OCI-M1 (cell line): ENCODE measurements at regions not wholly inside any gene's neighbourhood (a gene's known extent, or its start where the extent isn't known, plus 50 kb on each side); places are given as distances from the start of the nearest gene placed in this dataset.
"Not testable (repeated sequence)": the region's sequence is repeated elsewhere in the genome, so short reads cannot be mapped to it uniquely, and the experiment has no call there.

Experiments used
- DNase-seq: peaks from one replicate; lab custom pipeline; 2025; lab: John Stamatoyannopoulos, UW

DNA sequence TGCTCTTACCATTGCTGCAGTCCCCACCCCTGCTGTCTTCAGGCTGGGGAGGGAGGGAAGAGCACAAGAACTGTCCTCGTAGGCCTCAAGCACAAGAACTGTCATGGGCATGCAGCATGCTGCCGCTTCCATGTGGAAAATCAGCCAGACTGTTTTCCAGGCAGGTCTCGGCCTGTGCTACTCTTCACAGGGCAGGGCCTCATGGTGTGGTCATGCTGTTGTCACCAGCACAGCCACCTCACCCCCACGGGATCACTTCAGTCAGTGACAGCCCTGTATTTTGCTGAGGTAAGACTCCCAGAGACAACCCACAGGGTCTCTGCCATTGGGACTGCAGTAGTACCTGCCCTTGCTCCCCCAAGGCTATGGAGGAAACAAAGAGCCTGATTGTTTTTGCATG lies 205.3 kb downstream of the NAP1L3 start:
- no peak for DNase-seq

DNA sequence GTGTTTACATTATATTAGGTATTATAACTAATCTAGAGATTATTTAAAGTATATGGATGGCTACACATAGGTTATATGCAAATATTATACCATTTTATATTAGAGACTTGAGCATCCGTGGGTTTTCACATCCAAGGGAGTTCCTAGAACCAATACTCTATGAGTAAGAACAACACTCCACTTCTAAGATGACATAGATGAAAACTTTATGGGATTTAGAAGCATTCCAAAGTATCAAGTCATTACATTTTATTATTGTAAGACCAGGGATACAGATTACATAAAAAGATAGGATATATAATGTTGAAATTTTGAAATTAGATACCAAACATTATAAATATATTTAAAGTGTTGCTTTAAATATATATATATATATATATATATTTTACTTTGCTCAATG lies 207.0 kb downstream of the NAP1L3 start:
- no peak for DNase-seq

DNA sequence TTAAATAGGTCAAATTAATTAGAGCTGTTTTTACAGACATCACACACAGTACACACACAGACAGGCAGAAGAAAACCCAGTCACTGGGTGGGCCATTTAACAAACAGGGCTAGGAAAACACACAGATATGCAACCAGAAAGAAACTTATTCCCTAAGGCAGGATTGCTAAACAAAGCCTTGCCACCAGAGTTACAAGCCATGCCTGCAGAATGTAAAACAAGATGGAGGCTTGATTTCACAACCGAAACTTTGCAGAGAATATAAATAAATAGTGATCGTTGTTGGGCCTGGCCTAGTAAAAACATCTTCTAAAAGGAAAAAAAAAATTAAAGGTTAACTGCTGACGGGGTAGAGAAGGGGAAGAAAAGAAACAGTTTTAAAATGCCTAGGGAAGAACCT lies 212.3 kb downstream of the NAP1L3 start:
- DNase-seq: no peak

DNA sequence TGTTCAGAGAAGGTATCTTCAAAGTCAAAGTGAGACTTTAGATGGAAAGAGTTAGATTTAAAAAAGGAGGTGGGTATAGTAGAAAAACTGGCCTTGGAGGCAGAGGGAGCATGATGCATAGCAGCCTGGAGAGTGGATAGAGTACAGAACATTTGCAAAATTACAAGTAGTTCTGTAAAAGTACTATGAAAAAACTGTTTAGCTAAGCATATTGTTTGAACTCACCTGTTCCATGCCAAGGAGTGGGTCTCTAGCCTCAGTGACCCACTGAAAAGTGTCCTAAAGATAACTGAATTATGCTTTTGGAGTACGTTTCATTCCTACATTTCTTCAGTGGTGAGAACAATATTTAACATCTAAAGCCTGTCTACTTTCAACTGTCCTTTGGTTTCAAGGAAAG lies 218.9 kb downstream of the NAP1L3 start:
- DNase-seq: no peak

DNA sequence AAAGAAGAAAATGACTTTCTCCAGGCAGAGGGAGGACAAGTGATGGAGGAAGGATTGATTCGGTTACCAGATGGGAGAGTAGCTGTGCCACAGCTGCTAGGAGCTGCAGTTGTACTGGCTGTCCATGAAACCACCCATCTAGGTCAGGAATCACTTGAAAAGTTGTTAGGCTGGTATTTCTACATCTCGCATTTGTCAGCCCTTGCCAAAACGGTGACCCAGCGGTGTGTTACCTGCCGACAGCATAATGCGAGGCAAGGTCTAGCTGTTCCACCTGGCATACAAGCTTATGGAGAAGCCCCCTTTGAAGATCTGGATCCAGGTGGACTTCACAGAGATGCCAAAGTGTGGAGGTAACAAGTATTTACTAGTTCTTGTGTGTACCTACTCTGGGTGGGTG lies 238.7 kb downstream of the NAP1L3 start:
- DNase-seq: not testable (repeated sequence)

DNA sequence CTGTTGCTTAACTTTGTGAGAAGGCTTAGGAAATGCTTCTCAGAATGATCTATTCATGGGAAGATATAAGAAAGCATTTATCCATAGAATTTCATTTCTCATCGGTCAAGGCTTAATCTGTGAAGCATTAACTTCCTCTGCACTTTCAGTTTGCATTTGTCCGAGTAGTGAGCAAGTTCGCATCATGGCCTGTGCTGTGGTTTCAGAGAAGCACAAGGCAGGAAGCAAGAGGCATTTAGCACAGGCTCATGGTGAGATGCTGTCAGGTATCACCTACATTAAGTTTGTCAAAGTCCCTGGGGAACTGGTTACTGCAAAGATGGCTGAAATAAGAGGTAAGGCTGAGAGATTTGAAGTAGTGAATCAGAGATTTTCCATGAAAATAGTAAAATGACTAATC lies 244.9 kb downstream of the NAP1L3 start:
- DNase-seq: no peak

DNA sequence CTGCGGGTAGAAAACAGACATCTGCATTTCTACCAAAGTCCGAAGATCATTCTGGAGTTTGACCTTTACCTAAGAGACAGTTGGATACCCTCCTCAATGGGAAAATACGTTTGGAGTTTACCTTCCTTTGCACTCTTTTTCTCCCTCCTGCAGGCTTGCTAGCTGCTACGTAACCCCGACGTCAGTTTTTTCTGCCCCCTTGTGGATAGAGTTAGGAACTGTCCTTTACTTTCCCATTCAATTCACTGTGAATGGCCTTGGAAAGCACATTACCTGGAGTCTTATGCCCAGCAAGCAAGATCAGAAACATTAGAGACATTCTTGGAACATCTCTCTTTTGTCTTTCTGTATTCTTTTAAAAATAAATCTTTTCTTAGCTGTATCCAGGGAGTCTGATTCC lies 250.7 kb downstream of the NAP1L3 start:
- peak; percentile 58 for DNase-seq

DNA sequence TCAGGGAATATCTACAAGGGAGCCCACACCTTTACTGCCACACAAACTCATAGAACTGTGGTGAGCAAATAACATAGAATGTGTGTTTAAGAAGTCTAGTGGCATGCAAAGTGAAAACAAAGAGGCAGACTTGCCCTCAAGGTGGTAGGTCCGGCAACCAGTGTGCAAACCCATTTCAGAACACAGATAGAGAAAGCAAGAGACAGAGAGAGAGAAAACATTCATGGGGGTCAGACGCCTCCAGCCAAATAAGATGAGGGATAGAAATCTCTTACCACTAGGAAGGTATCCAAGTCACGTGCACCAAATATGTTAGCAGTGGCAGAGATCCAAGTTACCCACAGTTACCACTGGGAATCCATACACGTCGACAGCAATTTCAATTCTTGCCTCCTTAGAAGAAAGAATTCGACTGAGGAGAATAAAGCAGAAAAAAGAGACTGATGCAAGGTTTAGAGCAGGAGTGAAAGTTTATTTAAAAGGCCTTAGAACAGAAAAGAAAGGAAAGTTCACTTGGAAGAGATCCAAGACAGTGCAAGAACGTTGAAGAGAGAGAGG lies 252.8 kb downstream of the NAP1L3 start:
- DNase-seq: peak; percentile 0

DNA sequence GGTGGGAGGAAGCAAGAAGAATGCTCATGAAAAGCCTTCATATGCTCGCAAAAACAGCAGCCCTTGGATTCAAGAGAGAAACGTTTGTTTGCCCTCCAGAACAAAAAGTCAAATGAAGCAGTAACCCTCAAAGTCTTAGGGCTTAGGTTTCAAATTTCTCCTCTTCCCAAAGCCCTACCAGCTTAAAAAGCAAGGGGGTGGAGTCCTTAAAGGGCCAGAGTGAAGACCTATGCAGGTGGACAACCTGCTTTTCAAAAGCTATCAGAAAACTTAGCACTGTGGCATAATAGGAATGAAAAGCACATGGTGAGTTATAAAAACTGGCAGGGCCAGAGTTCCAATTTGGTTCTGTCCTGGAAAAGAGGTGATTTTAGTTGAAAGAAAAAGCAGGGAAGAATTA lies 253.3 kb downstream of the NAP1L3 start:
- DNase-seq: no peak

DNA sequence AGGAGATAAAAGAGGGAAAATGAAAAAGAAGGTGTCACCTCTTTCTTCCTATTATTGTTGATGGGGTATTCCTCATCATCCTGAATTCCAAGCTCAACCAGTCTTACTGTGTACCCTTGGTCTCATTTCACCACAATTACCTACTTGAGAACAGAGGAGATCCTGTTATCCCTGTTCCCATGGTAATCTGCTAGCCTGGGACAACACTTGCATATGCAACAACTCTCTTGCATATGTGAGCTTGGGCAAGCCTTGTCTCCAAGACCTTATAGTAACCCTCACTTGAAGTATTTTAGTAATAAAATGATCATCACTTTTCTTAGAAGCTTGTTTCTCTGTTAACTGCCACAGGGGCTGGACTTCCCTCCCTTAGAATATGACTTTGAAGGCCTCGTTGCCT lies 253.7 kb downstream of the NAP1L3 start:
- DNase-seq: no peak

DNA sequence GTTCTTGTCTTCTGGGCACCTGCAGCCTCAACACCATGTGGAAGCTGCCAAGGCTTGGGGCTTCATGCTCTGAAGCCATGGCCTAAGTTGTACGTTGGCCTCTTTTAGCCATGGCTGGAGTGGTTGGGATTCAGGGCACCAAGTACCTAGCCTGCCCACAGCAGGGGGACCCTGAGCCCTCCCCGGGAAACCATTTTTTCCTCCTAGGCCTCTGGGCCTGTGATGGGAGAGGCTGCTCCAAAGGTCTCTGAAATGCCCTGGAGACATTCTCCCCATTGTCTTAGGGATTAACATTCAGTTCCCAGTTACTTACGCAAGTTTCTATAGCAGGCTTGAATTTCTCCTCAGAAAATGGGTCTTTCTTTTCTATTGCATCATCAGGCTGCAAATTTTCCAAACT lies 269.3 kb downstream of the NAP1L3 start:
- no peak for DNase-seq

DNA sequence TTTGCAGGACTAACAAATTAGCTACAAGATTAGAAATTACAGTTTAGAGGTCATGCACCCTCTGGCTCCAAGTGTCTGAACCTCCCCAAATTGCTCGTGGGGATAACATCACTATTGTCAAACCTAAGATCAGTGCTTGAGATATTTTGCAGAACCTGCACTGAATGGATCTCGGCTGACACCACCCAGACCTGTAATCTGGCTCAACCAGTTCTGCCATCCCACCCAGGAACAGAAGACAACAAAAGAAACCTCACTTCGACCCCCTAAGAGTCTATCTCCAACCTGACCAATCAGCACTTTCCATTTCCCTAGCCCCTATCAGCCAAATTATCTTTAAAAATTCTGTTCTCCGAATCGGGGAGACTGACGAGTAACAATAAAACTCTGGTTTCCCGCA lies 318.7 kb downstream of the NAP1L3 start:
- no peak for DNase-seq

DNA sequence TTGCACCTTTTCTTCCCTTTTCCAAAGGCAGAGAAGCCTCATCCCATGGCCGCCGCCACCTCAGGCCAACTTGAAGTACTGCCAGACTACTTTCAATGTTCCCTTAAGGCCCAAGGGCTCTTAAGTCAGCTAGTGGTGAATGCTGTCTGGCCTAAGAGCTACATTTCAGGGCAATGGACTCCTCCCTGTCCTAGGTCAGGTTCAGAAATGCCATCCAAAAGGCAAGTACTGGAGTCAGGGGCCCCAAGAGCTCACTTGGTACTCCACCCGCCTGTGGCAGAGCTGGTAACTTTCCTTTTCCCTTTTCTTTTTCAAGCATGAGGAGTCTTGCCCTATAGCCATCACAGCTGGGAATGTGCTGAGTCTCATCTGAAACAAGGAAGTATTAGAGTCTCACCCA lies 327.1 kb downstream of the NAP1L3 start:
- no peak for DNase-seq

DNA sequence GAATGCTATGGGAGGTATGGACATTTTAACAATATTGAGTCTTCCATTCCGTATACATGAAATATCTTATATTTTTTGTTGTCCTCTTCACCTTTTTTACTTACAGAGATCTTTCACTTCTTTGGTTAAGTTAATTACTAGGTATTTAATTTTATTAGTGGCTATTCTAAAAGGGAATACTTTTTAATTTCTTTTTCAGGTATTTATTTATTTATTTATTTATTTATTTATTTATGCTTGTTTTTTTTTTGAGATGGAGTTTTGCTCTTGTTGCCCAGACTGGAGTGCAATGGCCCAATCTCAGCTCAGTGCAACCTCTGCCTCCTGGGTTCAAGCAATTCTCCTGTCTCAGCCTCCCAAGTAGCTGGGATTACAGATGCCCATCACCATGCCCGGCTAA lies 329.1 kb downstream of the NAP1L3 start:
- DNase-seq: not testable (repeated sequence)

DNA sequence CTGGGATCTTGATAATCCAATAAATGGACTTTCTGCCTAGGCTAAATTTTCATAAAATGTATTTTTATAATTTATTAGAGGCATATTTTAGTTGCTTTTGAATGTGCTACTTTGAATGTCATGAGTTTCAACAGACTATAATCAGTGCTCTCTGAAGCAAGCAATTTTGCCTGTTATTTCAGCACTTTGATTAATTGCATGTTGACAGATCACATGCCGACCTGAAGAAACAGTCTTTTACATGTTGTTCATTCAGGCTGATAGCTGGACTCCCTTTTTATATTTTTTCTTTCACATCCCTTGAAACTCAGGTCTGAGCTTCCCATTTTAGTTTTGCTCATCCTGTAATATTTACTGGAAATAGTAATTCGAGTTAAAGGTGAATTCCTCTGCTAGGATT lies 341.0 kb downstream of the NAP1L3 start:
- DNase-seq: no peak

DNA sequence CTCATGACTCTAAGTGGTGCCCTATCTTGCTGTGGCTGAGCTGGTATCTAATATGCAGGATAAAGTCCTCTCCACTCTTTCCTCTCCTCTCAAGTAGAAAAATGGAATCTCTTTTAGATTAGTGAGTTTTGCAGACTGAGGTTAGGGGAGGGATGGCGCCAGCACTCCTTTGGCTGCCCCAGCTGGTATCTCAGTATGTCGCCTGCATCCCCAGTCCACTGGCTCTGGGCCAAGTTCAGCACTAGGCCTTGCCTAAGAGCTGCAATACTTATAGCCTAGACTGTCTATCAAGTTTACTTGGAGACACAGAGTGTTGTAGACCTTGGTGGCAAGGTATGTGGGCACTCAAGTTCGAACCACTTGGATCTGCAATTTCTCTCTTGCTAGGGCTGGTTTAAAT lies 351.3 kb downstream of the NAP1L3 start:
- DNase-seq: no peak

DNA sequence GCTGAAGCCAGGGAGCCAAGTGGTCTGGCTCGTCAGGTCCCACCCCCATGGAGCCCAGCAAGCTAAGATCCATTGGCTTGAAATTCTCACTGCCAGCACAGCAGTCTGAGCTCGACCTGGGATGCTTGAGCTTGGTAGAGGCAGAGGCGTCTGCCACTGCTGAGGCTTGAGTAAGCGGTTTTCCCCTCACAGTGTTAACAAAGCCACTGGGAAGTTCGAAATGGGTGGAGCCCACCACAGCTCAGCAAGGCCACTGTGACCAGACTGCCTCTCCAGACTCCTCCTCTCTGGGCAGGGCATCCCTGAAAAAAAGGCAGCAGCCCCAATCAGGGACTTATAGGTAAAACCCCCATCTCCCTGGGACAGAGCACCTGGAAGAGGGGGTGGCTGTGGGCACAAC lies 353.8 kb downstream of the NAP1L3 start:
- no peak for DNase-seq
